ENCODE measurements at regions not wholly inside any gene's neighbourhood (a gene's known extent, or its start where the extent isn't known, plus 50 kb on each side); places are given as distances from the start of the nearest gene placed in this dataset.
A peak's percentile ranks its signal among the peaks of the same experiment; 100 is the strongest.

- DNase-seq, result no peak
These were observed 69.3 kb upstream of the BLCAP start for GRCh38 chr20:37596890-37597536.

GRCh38 chr20:37596168-37596567 lies 68.5 kb upstream of the BLCAP start:
- DNase-seq, result no peak

GRCh38 chr20:37593710-37594109 lies 66.0 kb upstream of the BLCAP start:
- DNase-seq, result no peak

GRCh38 chr20:37590938-37591490 lies 63.3 kb upstream of the BLCAP start:
- DNase-seq, result no peak

GRCh38 chr20:37586078-37586477 lies 58.4 kb upstream of the BLCAP start:
- DNase-seq, result no peak

GRCh38 chr20:37584238-37584807 lies 56.6 kb upstream of the BLCAP start:
- DNase-seq, result peak; percentile 28

- no peak for DNase-seq
These were observed 53.6 kb upstream of the BLCAP start for GRCh38 chr20:37581246-37581645.

- DNase-seq, result no peak
These were observed 52.4 kb upstream of the BLCAP start for GRCh38 chr20:37580069-37580468.

- no peak for DNase-seq
These were observed 51.4 kb upstream of the BLCAP start for GRCh38 chr20:37579106-37579505.

GRCh38 chr20:37577981-37578380 lies 50.3 kb upstream of the BLCAP start:
- DNase-seq, result no peak

Data from OCI-M1 (cell line).